SU-DHL-6 (cell line): ENCODE measurements at regions not wholly inside any gene's neighbourhood (a gene's known extent, or its start where the extent isn't known, plus 50 kb on each side); places are given as distances from the start of the nearest gene placed in this dataset.

Source experiments
- H2AFZ ChIP-seq: fragments of 200-600 bp; sonication (generic); 2 replicates; pipeline ENCODE4 v1.6.1; 2014; ENCODE audit warnings: low read depth, mild to moderate bottlenecking, moderate library complexity, mixed read lengths, antibody characterized with exemption, low read length; ENCODE audit not compliant: severe bottlenecking
- H3F3A ChIP-seq: fragments of 200-600 bp; shearing (Covaris generic); 2 replicates; pipeline ENCODE4 v1.6.0; 2016; ENCODE audit warnings: antibody characterized with exemption, mild to moderate bottlenecking; ENCODE audit not compliant: insufficient read depth
- H3K27ac ChIP-seq: fragments of 200-600 bp; sonication (generic); 2 replicates; pipeline ENCODE4 v1.5.1; 2016; ENCODE audit warnings: low read depth, mild to moderate bottlenecking, low read length, moderate library complexity, mixed read lengths
- H3K27me3 ChIP-seq: fragments of 200-600 bp; sonication (generic), shearing (Covaris generic); 2 replicates; pipeline ENCODE4 v1.6.0; 2014; ENCODE audit warnings: mild to moderate bottlenecking, low read length
- H3K36me3 ChIP-seq: fragments of 200-600 bp; sonication (generic); 2 replicates; pipeline ENCODE4 v1.6.1; 2014; ENCODE audit warnings: mild to moderate bottlenecking, low read length, mixed read lengths
- H3K4me2 ChIP-seq: fragments of 300-600, 200-600 bp; shearing (Covaris generic), sonication (generic); 2 replicates; pipeline ENCODE4 v1.6.0; 2014; ENCODE audit warnings: low read length, low read depth, mild to moderate bottlenecking; ENCODE audit not compliant: poor library complexity, severe bottlenecking
- H3K4me3 ChIP-seq: fragments of 200-600 bp; sonication (generic); 2 replicates; pipeline ENCODE4 v1.5.1; 2014; ENCODE audit warnings: antibody characterized with exemption, low read length, mild to moderate bottlenecking, mixed read lengths; ENCODE audit not compliant: insufficient read depth, poor library complexity, severe bottlenecking
- H3K79me2 ChIP-seq: fragments of 200-600 bp; sonication (generic); 2 replicates; pipeline ENCODE4 v1.6.1; 2014; ENCODE audit warnings: mild to moderate bottlenecking, low read length, moderate library complexity; ENCODE audit not compliant: insufficient read depth
- H3K9ac ChIP-seq: fragments of 200-600 bp; sonication (generic); 2 replicates; pipeline ENCODE4 v1.7.0; 2014; ENCODE audit warnings: mild to moderate bottlenecking, low read length
- H3K9me2 ChIP-seq: fragments of 200-600 bp; sonication (generic); replicated peaks from 2 replicates; pipeline ENCODE4 v1.6.1; 2014; ENCODE audit warnings: low read length; ENCODE audit not compliant: insufficient read depth
- H3K9me3 ChIP-seq: fragments of 200-600 bp; sonication (generic); 2 replicates; pipeline ENCODE4 v1.6.1; 2014; ENCODE audit warnings: low read length, mixed read lengths; ENCODE audit not compliant: insufficient read depth
- H4K20me1 ChIP-seq: fragments of 200-600 bp; sonication (generic); 2 replicates; pipeline ENCODE4 v1.6.1; 2014; ENCODE audit warnings: low read depth, mild to moderate bottlenecking, antibody characterized with exemption, low read length, moderate library complexity, mixed read lengths
- CTCF ChIP-seq: fragments of 200-600 bp; sonication (generic); IDR thresholded peaks from one replicate; pipeline ENCODE4 v1.5.1; 2017; ENCODE audit warnings: antibody characterized with exemption, mild to moderate bottlenecking, low read length, moderate library complexity; ENCODE audit not compliant: insufficient read depth, poor library complexity, severe bottlenecking
- EZH2phosphoT487 ChIP-seq: fragments of 200-600 bp; sonication (generic), shearing (Covaris generic); conservative IDR thresholded peaks from 2 replicates; pipeline ENCODE4 v1.6.1; 2018; ENCODE audit warnings: mild to moderate bottlenecking, antibody characterized with exemption, low read length, moderate library complexity, mixed read lengths

- no peak overlapping the region for H3K27ac ChIP-seq
Measured at GRCh38 chr11:116180806-116181600, 591.8 kb downstream of the BUD13 start.

GRCh38 chr11:116179401-116179800 lies 593.4 kb downstream of the BUD13 start:
- Histone ChIP-seq H3K4me3 (no peak overlapping the region), H3K36me3 (no peaks in the 10 kb centered on the region), H3K27ac (no peak overlapping the region), H3K9me2 (no peaks in the 10 kb centered on the region), H4K20me1 (no peaks in the 10 kb centered on the region), H3K79me2 (no peaks in the 10 kb centered on the region), H3K27me3 (no peaks in the 10 kb centered on the region), H3K9me3 (no peaks in the 10 kb centered on the region), H3K9ac (no peak overlapping the region), H3F3A (no peaks in the 10 kb centered on the region), H2AFZ (no peak overlapping the region), H3K4me2 (no peak overlapping the region)
- TF ChIP-seq EZH2phosphoT487 = no peak
- no peak for TF ChIP-seq CTCF

More at GRCh38 chr11:116180806-116181600, 591.8 kb downstream of the BUD13 start:
- H3K79me2 ChIP-seq = no peaks in the 10 kb centered on the region
- H3K36me3 ChIP-seq = no peaks in the 10 kb centered on the region
- H3K4me2 ChIP-seq = no peak overlapping the region
- no peaks in the 10 kb centered on the region for H3K9me3 ChIP-seq
- no peaks in the 10 kb centered on the region for H4K20me1 ChIP-seq
- H3F3A ChIP-seq = no peaks in the 10 kb centered on the region
- TF ChIP-seq CTCF = no peak
- no peak for TF ChIP-seq EZH2phosphoT487
- no peak overlapping the region for H2AFZ ChIP-seq
- no peaks in the 10 kb centered on the region for H3K27me3 ChIP-seq
- no peaks in the 10 kb centered on the region for H3K9me2 ChIP-seq
- no peak overlapping the region for H3K4me3 ChIP-seq
- no peak overlapping the region for H3K9ac ChIP-seq

- H3K36me3 ChIP-seq = no peaks in the 10 kb centered on the region
- no peaks in the 10 kb centered on the region for H3F3A ChIP-seq
- no peak overlapping the region for H3K27ac ChIP-seq
- no peaks in the 10 kb centered on the region for H3K9me2 ChIP-seq
- H2AFZ ChIP-seq = no peak overlapping the region
- no peaks in the 10 kb centered on the region for H3K9me3 ChIP-seq
- H3K79me2 ChIP-seq = no peaks in the 10 kb centered on the region
- no peak overlapping the region for H3K4me3 ChIP-seq
- H3K27me3 ChIP-seq = no peaks in the 10 kb centered on the region
- H3K4me2 ChIP-seq = no peak overlapping the region
- no peak overlapping the region for H3K9ac ChIP-seq
- H4K20me1 ChIP-seq = no peaks in the 10 kb centered on the region
- no peak for TF ChIP-seq CTCF
- TF ChIP-seq EZH2phosphoT487 = no peak
Measured at GRCh38 chr11:116177521-116178210, 595.1 kb downstream of the BUD13 start.
